ENCODE measurements at regions not wholly inside any gene's neighbourhood (a gene's known extent, or its start where the extent isn't known, plus 50 kb on each side); places are given as distances from the start of the nearest gene placed in this dataset.
A peak's percentile ranks its signal among the peaks of the same experiment; 100 is the strongest.

DNA sequence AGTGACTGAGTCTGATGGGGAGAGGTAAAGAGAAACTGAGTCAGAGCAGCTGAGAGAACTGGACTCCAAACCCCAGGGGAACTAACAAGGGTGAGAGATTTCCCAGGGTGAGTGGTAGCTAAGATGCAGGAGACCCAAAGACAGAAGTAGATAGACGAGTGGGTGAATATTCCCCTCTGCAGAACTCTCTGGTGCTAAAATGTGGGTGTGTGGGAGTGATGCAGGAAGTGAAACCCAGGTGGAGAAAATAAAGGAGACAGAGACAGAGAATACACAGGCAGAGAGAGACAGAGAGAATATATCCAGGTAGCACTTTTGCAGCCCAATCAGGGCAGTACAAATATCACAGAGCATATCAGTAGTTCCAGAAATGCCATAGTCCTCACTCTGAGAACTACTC, 212.5 kb upstream of the ZIC3 start:
- POLR2A ChIA-PET = interaction anchor here (0.7 kb wide), 1 partner anchor 14 kb away, joined by 3 read pairs; no protein-coding TSS in a partner anchor
- BruUV-seq (replicated peaks) = no TSS peak
- no peak overlapping the region for H3K4me3 ChIP-seq (ENCODE audit: low read depth in 2 of 2, low read length in 2 of 2)
- no peaks in the 10 kb centered on the region for H3K4me1 ChIP-seq (ENCODE audit: control insufficient read depth, insufficient read depth, low read length)
- ATAC-seq (no peak), DNase-seq (ENCODE audit: low read depth, low spot score) (no peak)
- no peak overlapping the region for H3K27ac ChIP-seq (ENCODE audit: low read length)
- H3K27me3 ChIP-seq (ENCODE audit: control insufficient read depth, insufficient read depth, low read length) = no peaks in the 10 kb centered on the region
- in situ Hi-C loops (cut with HindIII; ENCODE audit: low pct_unique_long_range_greater_than_20kb, low sequenced_read_pairs) (no loop called here), intact Hi-C loops (cut with micrococcal nuclease; ENCODE audit: unreplicated experiment) (no loop called here)
- no peaks in the 10 kb centered on the region for H3K9me3 ChIP-seq (ENCODE audit: control insufficient read depth, insufficient read depth, low read depth, low read length)
- H3K36me3 ChIP-seq (ENCODE audit: control insufficient read depth, insufficient read depth, low read length) = no peaks in the 10 kb centered on the region
- TF ChIP-seq TCF7L2 (IDR thresholded peaks at IDR 0.05; ENCODE audit: low read depth, low read length) (no peak), CTCF (IDR thresholded peaks at IDR 0.05) (no peak), REST (IDR thresholded peaks at IDR 0.05; ENCODE audit: insufficient read depth in 1 of 2, low read depth in 2 of 2, low read length in 1 of 2) (no peak), SIN3A (IDR thresholded peaks at IDR 0.05; ENCODE audit: borderline replicate concordance, insufficient read depth, low read depth, low read length) (no peak)
- CTCF ChIA-PET = no interaction called here

- no peak for DNase-seq (ENCODE audit: low read depth, low spot score)
- intact Hi-C loops (cut with micrococcal nuclease; ENCODE audit: unreplicated experiment) = no loop called here
- no peaks in the 10 kb centered on the region for H3K27me3 ChIP-seq (ENCODE audit: control insufficient read depth, insufficient read depth, low read length)
- CTCF ChIA-PET = no interaction called here
- in situ Hi-C loops (cut with HindIII; ENCODE audit: low pct_unique_long_range_greater_than_20kb, low sequenced_read_pairs) = no loop called here
- POLR2A ChIA-PET = no interaction called here
- H3K36me3 ChIP-seq (ENCODE audit: control insufficient read depth, insufficient read depth, low read length) = no peaks in the 10 kb centered on the region
- H3K4me1 ChIP-seq (ENCODE audit: control insufficient read depth, insufficient read depth, low read length) = no peaks in the 10 kb centered on the region
- TF ChIP-seq CTCF (IDR thresholded peaks at IDR 0.05) = peak; percentile 3; the same call in 1 of the 2 replicates
- no peak for TF ChIP-seq POLR2AphosphoS5 (IDR thresholded peaks at IDR 0.05; ENCODE audit: low read depth, low read length)
- no TSS peak for BruUV-seq (replicated peaks)
- no peak for ATAC-seq
- no peaks in the 10 kb centered on the region for H3K9me3 ChIP-seq (ENCODE audit: control insufficient read depth, insufficient read depth, low read depth, low read length)
- H3K27ac ChIP-seq (ENCODE audit: low read length) = no peak overlapping the region
- H3K4me3 ChIP-seq (ENCODE audit: low read depth in 2 of 2, low read length in 2 of 2) = no peak overlapping the region
Measured at GRCh38 chrX:137352101-137352660, 213.7 kb upstream of the ZIC3 start.
